HCT116 (cell line): ENCODE measurements at regions not wholly inside any gene's neighbourhood (a gene's known extent, or its start where the extent isn't known, plus 50 kb on each side); places are given as distances from the start of the nearest gene placed in this dataset.

ENCODE experiments used
- ATAC-seq: fragments of 200-7000 bp; cut with Tn5 transposase; 2 replicates; pipeline ENCODE4 v1.9.1; 2020; ENCODE audit warnings: mild to moderate bottlenecking, moderate library complexity
- BruUV-seq: library from RNA; stranded (reverse); fragments of 400-500 nt; replicated peaks from 2 replicates; lab custom pipeline; 2021; lab: Mats Ljungman, UMichigan
- CTCF ChIA-PET: fragments of 300-600 bp; sonication (Branson Sonifier 250); formaldehyde crosslinking; loops from one replicate; lab custom pipeline; 2021; ENCODE audit warnings: antibody characterized with exemption; lab: Charles Lee
- POLR2A ChIA-PET: fragments of 300-600, 350-600 bp; sonication (Branson Sonifier 250); formaldehyde crosslinking; loops from one replicate; lab custom pipeline; 2021; ENCODE audit warnings: antibody characterized with exemption; lab: Charles Lee
- RAD21 ChIA-PET, 2 experiments: fragments of 300-600 bp; sonication (Branson Sonifier 250); formaldehyde crosslinking; loops; one replicate each; lab custom pipeline; 2023; ENCODE audit warnings: low total read pairs in 2 of 2; ENCODE audit not compliant: uncharacterized antibody in 2 of 2, unreplicated experiment in 2 of 2, low non-redundant PET in 1 of 2; lab: Charles Lee
- DNase-seq: peaks from one replicate; pipeline ENCODE4 v3.0.0-alpha.2; 2010; ENCODE audit warnings: low read depth, low spot score
- H2AFZ ChIP-seq: fragments of 200-600 bp; shearing (Covaris generic), sonication (generic); 2 replicates; pipeline ENCODE4 v1.6.1; 2017; ENCODE audit warnings: low read depth, mixed run types, mixed read lengths, antibody characterized with exemption, low read length; ENCODE audit not compliant: poor library complexity, severe bottlenecking
- H3K27ac ChIP-seq: 2 replicates; pipeline ENCODE4 v1.5.1; 2012; ENCODE audit warnings: low read depth, low read length
- H3K27me3 ChIP-seq: fragments of 200-600 bp; sonication (generic); 2 replicates; pipeline ENCODE4 v1.6.1; 2016; ENCODE audit warnings: mixed run types, low read length, mixed read lengths; ENCODE audit not compliant: insufficient read depth
- H3K36me3 ChIP-seq, 2 experiments: fragments of 200-500 bp in 1 of 2; fragments of 200-600 bp in 1 of 2; sonication (Bioruptor generic) in 1 of 2; sonication (generic) in 1 of 2; 2 replicates each; pipeline versions ENCODE4 v1.5.1 to v1.6.1; 2014 to 2016; ENCODE audit warnings: low read length in 2 of 2, inconsistent platforms in 1 of 2, mixed read lengths in 1 of 2, mixed run types in 1 of 2; ENCODE audit not compliant: insufficient read depth in 2 of 2, control insufficient read depth in 1 of 2
- H3K4me1 ChIP-seq, 2 experiments: fragments of 200-600 bp in 1 of 2; sonication (generic) in 1 of 2; 2 replicates each; pipeline versions ENCODE4 v1.5.1 to v1.6.1; 2012 to 2017; ENCODE audit warnings: low read length in 2 of 2, inconsistent platforms in 1 of 2, mild to moderate bottlenecking in 1 of 2, mixed read lengths in 1 of 2, mixed run types in 1 of 2, moderate library complexity in 1 of 2; ENCODE audit not compliant: insufficient read depth in 2 of 2, control insufficient read depth in 1 of 2
- H3K4me2 ChIP-seq: fragments of 200-600 bp; sonication (generic); 2 replicates; pipeline ENCODE4 v1.6.1; 2017; ENCODE audit warnings: mixed run types, low read length, mixed read lengths
- H3K4me3 ChIP-seq, 2 experiments: fragments of 200-600 bp in 1 of 2; sonication (generic) in 1 of 2; replicated peaks in 1 of 2; 2 replicates each; pipeline ENCODE4 v1.5.1; 2011 to 2016; ENCODE audit warnings: low read length in 2 of 2, control low read depth in 1 of 2, low read depth in 1 of 2, mild to moderate bottlenecking in 1 of 2, mixed read lengths in 1 of 2, mixed run types in 1 of 2
- H3K79me2 ChIP-seq: fragments of 200-600 bp; sonication (generic); 2 replicates; pipeline ENCODE4 v1.6.1; 2017; ENCODE audit warnings: mild to moderate bottlenecking, mixed run types, low read length, moderate library complexity, mixed read lengths; ENCODE audit not compliant: insufficient read depth
- H3K9ac ChIP-seq: fragments of 200-600 bp; sonication (generic); 2 replicates; pipeline ENCODE4 v1.6.1; 2016; ENCODE audit warnings: low read length, mixed read lengths
- H3K9me2 ChIP-seq: fragments of 200-600 bp; sonication (generic), shearing (Covaris generic); 2 replicates; pipeline ENCODE4 v1.6.1; 2017; ENCODE audit warnings: mixed run types, mild to moderate bottlenecking, moderate library complexity; ENCODE audit not compliant: insufficient read depth
- H3K9me3 ChIP-seq, 2 experiments: fragments of 200-500 bp in 1 of 2; fragments of 200-600 bp in 1 of 2; sonication (Bioruptor generic) in 1 of 2; sonication (generic) in 1 of 2; 2 replicates each; pipeline ENCODE4 v1.6.1; 2014 to 2017; ENCODE audit warnings: low read length in 2 of 2, mixed read lengths in 2 of 2, inconsistent platforms in 1 of 2, low read depth in 1 of 2, mild to moderate bottlenecking in 1 of 2, mixed run types in 1 of 2, moderate library complexity in 1 of 2; ENCODE audit not compliant: control insufficient read depth in 1 of 2, insufficient read depth in 1 of 2
- H4K20me1 ChIP-seq: fragments of 200-600 bp; sonication (generic), shearing (Covaris generic); 2 replicates; pipeline ENCODE4 v1.6.1; 2017; ENCODE audit warnings: mixed run types, mild to moderate bottlenecking, moderate library complexity; ENCODE audit not compliant: insufficient read depth
- ATF3 ChIP-seq: IDR thresholded peaks from 2 replicates; pipeline ENCODE4 v1.6.1; 2012
- CEBPB ChIP-seq: IDR thresholded peaks from 2 replicates; pipeline ENCODE4 v1.6.1; 2012; ENCODE audit warnings: low read depth
- EGR1 ChIP-seq: IDR thresholded peaks from 2 replicates; pipeline ENCODE4 v1.6.1; 2012; ENCODE audit warnings: low read depth
- EZH2 ChIP-seq: fragments of 200-600 bp; sonication (generic); IDR thresholded peaks from 2 replicates; pipeline ENCODE4 v1.6.1; 2017; ENCODE audit warnings: antibody characterized with exemption, mixed run types
- EZH2phosphoT487 ChIP-seq: fragments of 200-600 bp; IDR thresholded peaks from 2 replicates; pipeline ENCODE4 v1.6.1; 2018; ENCODE audit warnings: antibody characterized with exemption, borderline replicate concordance
- FOSL1 ChIP-seq: IDR thresholded peaks from 2 replicates; pipeline ENCODE4 v1.6.1; 2012; ENCODE audit warnings: low read depth
- POLR2A ChIP-seq: IDR thresholded peaks from 2 replicates; pipeline ENCODE4 v1.7.0; 2011; ENCODE audit warnings: borderline replicate concordance; ENCODE audit not compliant: insufficient read depth, insufficient read length; ENCODE audit errors: extremely low read depth
- POLR2AphosphoS5 ChIP-seq: IDR thresholded peaks from 2 replicates; pipeline ENCODE4 v1.6.1; 2011; ENCODE audit warnings: mild to moderate bottlenecking, low read depth, low read length, moderate library complexity
- RAD21 ChIP-seq: IDR thresholded peaks from 2 replicates; pipeline ENCODE4 v1.6.1; 2012; ENCODE audit warnings: low read depth, mild to moderate bottlenecking
- SIN3A ChIP-seq: IDR thresholded peaks from 2 replicates; pipeline ENCODE4 v1.6.1; 2012; ENCODE audit warnings: low read depth
- SP1 ChIP-seq: IDR thresholded peaks from 2 replicates; pipeline ENCODE4 v1.6.1; 2012; ENCODE audit warnings: low read depth
- SRF ChIP-seq: IDR thresholded peaks from 2 replicates; pipeline ENCODE4 v1.6.1; 2012; ENCODE audit warnings: low read depth
- TCF7L2 ChIP-seq: IDR thresholded peaks from 2 replicates; pipeline ENCODE4 v1.7.0; 2011; ENCODE audit warnings: borderline replicate concordance, inconsistent platforms; ENCODE audit not compliant: insufficient read depth, insufficient read length; ENCODE audit errors: extremely low read depth
- YY1 ChIP-seq: IDR thresholded peaks from 2 replicates; pipeline ENCODE4 v1.6.1; 2011; ENCODE audit warnings: low read length, low read depth, moderate library complexity, mild to moderate bottlenecking; ENCODE audit not compliant: insufficient replicate concordance; ENCODE audit errors: extremely low read depth
- ZBTB33 ChIP-seq: IDR thresholded peaks from 2 replicates; pipeline ENCODE4 v1.6.1; 2011; ENCODE audit warnings: mild to moderate bottlenecking, low read length, moderate library complexity; ENCODE audit not compliant: insufficient replicate concordance; ENCODE audit errors: extremely low read depth
- ZFX ChIP-seq: fragments of 450-650 bp; IDR thresholded peaks from 2 replicates; pipeline ENCODE4 v1.6.1; 2017
- ZNF274 ChIP-seq: fragments of 200-500 bp; sonication (Bioruptor generic); IDR thresholded peaks from 2 replicates; pipeline ENCODE4 v1.6.1; 2014; ENCODE audit warnings: mild to moderate bottlenecking, low read depth, low read length, inconsistent platforms
- intact Hi-C: fragments of 100-400 bp; cut with micrococcal nuclease; formaldehyde crosslinking; loops from 2 replicates; pipeline ENCODE4 v1.10.0; 2022
- TF ChIP-seq, protein P1 (sequence below), 3 experiments: fragments of 200-600 bp in 1 of 3; sonication (generic) in 1 of 3; IDR thresholded peaks in 2 of 3; conservative IDR thresholded peaks in 1 of 3; 2 replicates each; pipeline ENCODE4 v1.5.1; 2012 to 2017; ENCODE audit warnings: low read depth in 2 of 3, low read length in 2 of 3, antibody characterized with exemption in 1 of 3, borderline replicate concordance in 1 of 3, control low read depth in 1 of 3, mild to moderate bottlenecking in 1 of 3, mixed read lengths in 1 of 3, mixed run types in 1 of 3, moderate library complexity in 1 of 3; ENCODE audit not compliant: insufficient read depth in 1 of 3
- TF ChIP-seq, protein P2 (sequence below): IDR thresholded peaks from 2 replicates; pipeline ENCODE4 v1.6.1; 2012; ENCODE audit warnings: low read depth

GRCh38 chr6:25043892-25044291 lies 108.1 kb upstream of the RIPOR2 start:
- no peaks in the 10 kb centered on the region for H3K9me2 ChIP-seq
- ChIA-PET CTCF (no interaction called here), RAD21 (no interaction called here), POLR2A (no interaction called here)
- H3K9me3 ChIP-seq = no peaks in the 10 kb centered on the region
- DNase-seq = no peak
- TF ChIP-seq, protein P1, sequence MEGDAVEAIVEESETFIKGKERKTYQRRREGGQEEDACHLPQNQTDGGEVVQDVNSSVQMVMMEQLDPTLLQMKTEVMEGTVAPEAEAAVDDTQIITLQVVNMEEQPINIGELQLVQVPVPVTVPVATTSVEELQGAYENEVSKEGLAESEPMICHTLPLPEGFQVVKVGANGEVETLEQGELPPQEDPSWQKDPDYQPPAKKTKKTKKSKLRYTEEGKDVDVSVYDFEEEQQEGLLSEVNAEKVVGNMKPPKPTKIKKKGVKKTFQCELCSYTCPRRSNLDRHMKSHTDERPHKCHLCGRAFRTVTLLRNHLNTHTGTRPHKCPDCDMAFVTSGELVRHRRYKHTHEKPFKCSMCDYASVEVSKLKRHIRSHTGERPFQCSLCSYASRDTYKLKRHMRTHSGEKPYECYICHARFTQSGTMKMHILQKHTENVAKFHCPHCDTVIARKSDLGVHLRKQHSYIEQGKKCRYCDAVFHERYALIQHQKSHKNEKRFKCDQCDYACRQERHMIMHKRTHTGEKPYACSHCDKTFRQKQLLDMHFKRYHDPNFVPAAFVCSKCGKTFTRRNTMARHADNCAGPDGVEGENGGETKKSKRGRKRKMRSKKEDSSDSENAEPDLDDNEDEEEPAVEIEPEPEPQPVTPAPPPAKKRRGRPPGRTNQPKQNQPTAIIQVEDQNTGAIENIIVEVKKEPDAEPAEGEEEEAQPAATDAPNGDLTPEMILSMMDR (IDR thresholded peaks at IDR 0.05 in 2 of 3, conservative IDR thresholded peaks at IDR 0.05 in 1 of 3; ENCODE audit: borderline replicate concordance in 1 of 3, insufficient read depth in 1 of 3, low read depth in 2 of 3, low read length in 2 of 3) = no peak
- TF ChIP-seq RAD21 = no peak
- no peak for TF ChIP-seq TCF7L2
- TF ChIP-seq CEBPB = no peak
- TF ChIP-seq EGR1 = no peak
- TF ChIP-seq, protein P2, sequence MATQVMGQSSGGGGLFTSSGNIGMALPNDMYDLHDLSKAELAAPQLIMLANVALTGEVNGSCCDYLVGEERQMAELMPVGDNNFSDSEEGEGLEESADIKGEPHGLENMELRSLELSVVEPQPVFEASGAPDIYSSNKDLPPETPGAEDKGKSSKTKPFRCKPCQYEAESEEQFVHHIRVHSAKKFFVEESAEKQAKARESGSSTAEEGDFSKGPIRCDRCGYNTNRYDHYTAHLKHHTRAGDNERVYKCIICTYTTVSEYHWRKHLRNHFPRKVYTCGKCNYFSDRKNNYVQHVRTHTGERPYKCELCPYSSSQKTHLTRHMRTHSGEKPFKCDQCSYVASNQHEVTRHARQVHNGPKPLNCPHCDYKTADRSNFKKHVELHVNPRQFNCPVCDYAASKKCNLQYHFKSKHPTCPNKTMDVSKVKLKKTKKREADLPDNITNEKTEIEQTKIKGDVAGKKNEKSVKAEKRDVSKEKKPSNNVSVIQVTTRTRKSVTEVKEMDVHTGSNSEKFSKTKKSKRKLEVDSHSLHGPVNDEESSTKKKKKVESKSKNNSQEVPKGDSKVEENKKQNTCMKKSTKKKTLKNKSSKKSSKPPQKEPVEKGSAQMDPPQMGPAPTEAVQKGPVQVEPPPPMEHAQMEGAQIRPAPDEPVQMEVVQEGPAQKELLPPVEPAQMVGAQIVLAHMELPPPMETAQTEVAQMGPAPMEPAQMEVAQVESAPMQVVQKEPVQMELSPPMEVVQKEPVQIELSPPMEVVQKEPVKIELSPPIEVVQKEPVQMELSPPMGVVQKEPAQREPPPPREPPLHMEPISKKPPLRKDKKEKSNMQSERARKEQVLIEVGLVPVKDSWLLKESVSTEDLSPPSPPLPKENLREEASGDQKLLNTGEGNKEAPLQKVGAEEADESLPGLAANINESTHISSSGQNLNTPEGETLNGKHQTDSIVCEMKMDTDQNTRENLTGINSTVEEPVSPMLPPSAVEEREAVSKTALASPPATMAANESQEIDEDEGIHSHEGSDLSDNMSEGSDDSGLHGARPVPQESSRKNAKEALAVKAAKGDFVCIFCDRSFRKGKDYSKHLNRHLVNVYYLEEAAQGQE = no peak
- no peak for TF ChIP-seq SRF
- no peak for TF ChIP-seq ZNF274
- TF ChIP-seq ZFX = no peak
- no peak for TF ChIP-seq EZH2phosphoT487
- TF ChIP-seq EZH2 = no peak
- no peak for TF ChIP-seq POLR2AphosphoS5
- TF ChIP-seq FOSL1 = no peak
- no peak for TF ChIP-seq ZBTB33
- TF ChIP-seq POLR2A = no peak
- TF ChIP-seq ATF3 = no peak
- no peak for TF ChIP-seq SIN3A
- TF ChIP-seq SP1 = no peak
- TF ChIP-seq YY1 = no peak
- TF ChIP-seq, all 23 proteins: peak for 0
- H3K27ac ChIP-seq = no peak overlapping the region
- H3K4me3 ChIP-seq = no peak overlapping the region
- no peak overlapping the region for H2AFZ ChIP-seq
- BruUV-seq = no TSS peak
- intact Hi-C loops = no loop called here
- H4K20me1 ChIP-seq = no peaks in the 10 kb centered on the region
- no peaks in the 10 kb centered on the region for H3K27me3 ChIP-seq
- H3K79me2 ChIP-seq = no peaks in the 10 kb centered on the region
- ATAC-seq = no peak
- no peak overlapping the region for H3K4me2 ChIP-seq
- H3K9ac ChIP-seq = no peak overlapping the region
- no peaks in the 10 kb centered on the region for H3K36me3 ChIP-seq
- no peaks in the 10 kb centered on the region for H3K4me1 ChIP-seq
